ENCODE measurements at regions not wholly inside any gene's neighbourhood (a gene's known extent, or its start where the extent isn't known, plus 50 kb on each side); places are given as distances from the start of the nearest gene placed in this dataset.
"Not testable (repeated sequence)": the region's sequence is repeated elsewhere in the genome, so short reads cannot be mapped to it uniquely, and the experiment has no call there.

DNA sequence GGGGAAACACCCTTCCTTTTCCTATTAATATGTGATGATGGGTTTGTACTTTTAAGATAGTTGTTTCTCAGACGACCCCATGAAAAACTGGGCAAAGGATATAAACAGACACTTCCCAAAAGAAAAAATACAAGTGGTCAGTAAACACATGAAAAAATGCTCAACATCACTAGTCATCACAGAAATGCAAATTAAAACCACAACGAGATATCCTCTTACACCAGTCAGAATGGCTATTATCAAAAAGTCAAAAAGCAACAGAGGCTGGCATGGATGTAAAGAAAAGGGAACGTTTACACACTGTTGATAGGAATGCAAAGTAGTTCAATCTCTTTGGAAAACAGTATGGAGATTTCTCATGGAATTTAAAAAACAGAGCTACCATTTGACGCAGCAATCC is 111.4 kb upstream of the ZEB1 start:
- intact Hi-C loops (cut with DNase I; ENCODE audit: low total_unique reads): no loop called here
- DNase-seq (ENCODE audit: low spot score in 2 of 2): no peak
- WGBS, 2 donors: 47 to 56% methylated on average over 4 of the region's 4 CpGs
- H3K4me3 ChIP-seq (ENCODE audit: low read depth, poor library complexity, severe bottlenecking): no peak overlapping the region
- TF ChIP-seq, protein P1, sequence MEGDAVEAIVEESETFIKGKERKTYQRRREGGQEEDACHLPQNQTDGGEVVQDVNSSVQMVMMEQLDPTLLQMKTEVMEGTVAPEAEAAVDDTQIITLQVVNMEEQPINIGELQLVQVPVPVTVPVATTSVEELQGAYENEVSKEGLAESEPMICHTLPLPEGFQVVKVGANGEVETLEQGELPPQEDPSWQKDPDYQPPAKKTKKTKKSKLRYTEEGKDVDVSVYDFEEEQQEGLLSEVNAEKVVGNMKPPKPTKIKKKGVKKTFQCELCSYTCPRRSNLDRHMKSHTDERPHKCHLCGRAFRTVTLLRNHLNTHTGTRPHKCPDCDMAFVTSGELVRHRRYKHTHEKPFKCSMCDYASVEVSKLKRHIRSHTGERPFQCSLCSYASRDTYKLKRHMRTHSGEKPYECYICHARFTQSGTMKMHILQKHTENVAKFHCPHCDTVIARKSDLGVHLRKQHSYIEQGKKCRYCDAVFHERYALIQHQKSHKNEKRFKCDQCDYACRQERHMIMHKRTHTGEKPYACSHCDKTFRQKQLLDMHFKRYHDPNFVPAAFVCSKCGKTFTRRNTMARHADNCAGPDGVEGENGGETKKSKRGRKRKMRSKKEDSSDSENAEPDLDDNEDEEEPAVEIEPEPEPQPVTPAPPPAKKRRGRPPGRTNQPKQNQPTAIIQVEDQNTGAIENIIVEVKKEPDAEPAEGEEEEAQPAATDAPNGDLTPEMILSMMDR (IDR thresholded peaks at IDR 0.05): no peak
- TF ChIP-seq POLR2A (IDR thresholded peaks at IDR 0.05): no peak

DNA sequence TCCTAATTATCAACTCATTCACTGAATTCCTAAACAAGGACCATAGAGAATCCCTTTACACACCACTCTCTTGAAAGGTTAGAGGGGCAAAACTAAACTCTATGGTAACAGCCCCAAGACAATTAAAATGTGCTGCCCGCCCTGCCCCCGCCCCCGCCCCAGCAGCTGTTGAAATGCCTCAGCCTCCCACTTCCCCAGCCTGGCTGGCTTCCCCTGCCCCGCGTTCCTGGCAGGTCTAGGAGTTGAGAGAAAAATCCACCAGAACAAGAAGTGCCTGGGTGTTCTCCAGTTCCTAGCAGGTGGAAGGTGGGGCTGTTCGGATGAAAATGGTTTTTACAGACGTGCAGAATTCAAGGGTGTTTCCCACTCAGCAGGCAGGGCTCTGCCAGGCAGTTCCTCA is 109.5 kb upstream of the ZEB1 start:
- 50 to 57% methylated on average over 7 of the region's 7 CpGs for WGBS, 2 donors
- intact Hi-C loops (cut with DNase I; ENCODE audit: low total_unique reads): no loop called here
- no peak overlapping the region for H3K4me3 ChIP-seq (ENCODE audit: low read depth, poor library complexity, severe bottlenecking)
- no peak for TF ChIP-seq POLR2A (IDR thresholded peaks at IDR 0.05)
- TF ChIP-seq, protein P1 (IDR thresholded peaks at IDR 0.05): no peak
- no peak for DNase-seq (ENCODE audit: low spot score in 2 of 2)

DNA sequence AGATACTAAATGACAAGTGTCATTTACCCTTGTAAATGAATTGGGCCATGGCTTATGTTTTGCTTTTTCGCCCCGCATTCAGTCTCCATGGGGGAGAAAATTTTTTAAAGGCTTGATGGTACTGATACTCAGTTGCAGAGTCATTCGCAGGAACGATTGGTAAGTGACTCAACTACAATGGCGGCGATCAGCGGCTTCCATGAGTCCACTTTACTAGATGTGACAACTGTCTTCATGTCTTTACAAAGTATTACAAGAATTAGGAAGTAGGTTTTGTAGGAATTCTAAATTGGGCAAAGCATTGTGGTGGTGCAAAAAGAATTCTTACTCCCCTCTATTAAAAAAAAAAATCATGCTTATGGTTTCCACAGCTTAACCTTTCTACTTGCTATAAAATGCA is 108.8 kb upstream of the ZEB1 start:
- DNase-seq (ENCODE audit: low spot score in 2 of 2): no peak
- H3K4me3 ChIP-seq (ENCODE audit: low read depth, poor library complexity, severe bottlenecking): no peak overlapping the region
- WGBS, 2 donors: 97 to 98% methylated on average over 7 of the region's 7 CpGs
- intact Hi-C loops (cut with DNase I; ENCODE audit: low total_unique reads): no loop called here
- TF ChIP-seq, protein P1 (IDR thresholded peaks at IDR 0.05): no peak
- no peak for TF ChIP-seq POLR2A (IDR thresholded peaks at IDR 0.05)

DNA sequence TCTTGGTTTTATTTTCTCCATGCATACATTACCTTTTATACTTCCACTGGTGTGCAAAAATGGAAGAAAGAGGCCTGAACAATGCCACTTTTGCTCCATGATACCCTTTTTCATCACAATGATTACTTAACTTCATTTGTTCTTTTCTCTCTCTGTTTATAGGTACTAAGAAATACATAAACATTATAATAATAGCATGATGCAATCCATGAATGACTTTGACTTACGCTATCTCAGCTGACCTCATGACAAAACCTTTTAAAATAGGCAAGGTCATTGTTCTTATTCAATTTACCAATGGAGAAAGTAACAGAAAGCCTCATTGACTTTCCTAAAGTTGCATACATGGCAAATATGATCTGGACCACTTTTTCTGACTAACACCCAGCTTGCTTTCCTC is 105.1 kb upstream of the ZEB1 start:
- WGBS, 2 donors: 97% methylated on average over 1 of the region's 1 CpG
- no peak for DNase-seq (ENCODE audit: low spot score in 2 of 2)
- H3K4me3 ChIP-seq (ENCODE audit: low read depth, poor library complexity, severe bottlenecking): no peak overlapping the region
- TF ChIP-seq, protein P1 (IDR thresholded peaks at IDR 0.05): no peak
- no peak for TF ChIP-seq POLR2A (IDR thresholded peaks at IDR 0.05)
- intact Hi-C loops (cut with DNase I; ENCODE audit: low total_unique reads): no loop called here

DNA sequence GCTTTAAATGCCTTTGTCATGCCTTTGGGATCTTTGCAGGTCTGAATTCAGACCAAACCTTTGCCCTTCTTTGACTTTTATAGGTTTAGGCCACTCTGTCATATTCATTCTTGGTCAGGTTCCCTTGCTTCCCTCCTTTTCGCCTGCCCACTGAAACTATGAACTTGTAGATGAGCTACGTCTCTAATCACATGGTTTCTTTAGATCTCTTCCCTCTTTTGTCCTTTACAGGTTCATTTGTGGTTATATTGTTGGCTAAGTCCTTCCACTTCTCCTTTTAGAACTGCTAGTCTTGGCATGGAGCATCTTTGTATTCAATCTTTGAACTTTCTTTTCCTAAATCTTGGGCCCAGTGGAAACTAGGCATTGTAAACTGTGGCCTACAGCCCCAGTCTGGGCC is 104.0 kb upstream of the ZEB1 start:
- DNase-seq (ENCODE audit: low spot score in 2 of 2): no peak
- no peak for TF ChIP-seq POLR2A (IDR thresholded peaks at IDR 0.05)
- TF ChIP-seq, protein P1 (IDR thresholded peaks at IDR 0.05): no peak
- H3K4me3 ChIP-seq (ENCODE audit: low read depth, poor library complexity, severe bottlenecking): no peak overlapping the region
- intact Hi-C loops (cut with DNase I; ENCODE audit: low total_unique reads): no loop called here
- 84 to 90% methylated on average over 2 of the region's 2 CpGs for WGBS, 2 donors

DNA sequence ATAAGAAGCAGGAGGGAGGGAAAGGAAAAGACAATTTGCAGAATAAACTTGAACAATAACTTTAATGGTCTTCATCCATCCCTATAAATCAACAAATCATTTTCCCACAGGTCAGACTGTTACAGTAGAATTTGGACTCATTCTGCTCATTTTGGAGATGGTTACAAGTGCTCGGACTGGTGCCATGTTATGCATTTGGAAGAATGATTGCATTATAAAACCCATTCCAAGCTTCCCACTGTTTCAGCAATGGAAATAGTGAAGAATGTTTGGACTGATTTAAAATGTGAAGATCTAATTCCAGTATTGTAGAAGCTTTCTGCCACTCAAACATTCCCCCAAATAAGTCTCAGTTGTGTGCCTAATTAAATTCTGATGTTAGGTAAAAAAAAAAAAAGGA is 99.7 kb upstream of the ZEB1 start:
- TF ChIP-seq, protein P1 (IDR thresholded peaks at IDR 0.05): no peak
- no peak for TF ChIP-seq POLR2A (IDR thresholded peaks at IDR 0.05)
- no peak overlapping the region for H3K4me3 ChIP-seq (ENCODE audit: low read depth, poor library complexity, severe bottlenecking)
- intact Hi-C loops (cut with DNase I; ENCODE audit: low total_unique reads): no loop called here
- no peak for DNase-seq (ENCODE audit: low spot score in 2 of 2)
- WGBS, 2 donors: 74 to 77% methylated on average over 1 of the region's 1 CpG

DNA sequence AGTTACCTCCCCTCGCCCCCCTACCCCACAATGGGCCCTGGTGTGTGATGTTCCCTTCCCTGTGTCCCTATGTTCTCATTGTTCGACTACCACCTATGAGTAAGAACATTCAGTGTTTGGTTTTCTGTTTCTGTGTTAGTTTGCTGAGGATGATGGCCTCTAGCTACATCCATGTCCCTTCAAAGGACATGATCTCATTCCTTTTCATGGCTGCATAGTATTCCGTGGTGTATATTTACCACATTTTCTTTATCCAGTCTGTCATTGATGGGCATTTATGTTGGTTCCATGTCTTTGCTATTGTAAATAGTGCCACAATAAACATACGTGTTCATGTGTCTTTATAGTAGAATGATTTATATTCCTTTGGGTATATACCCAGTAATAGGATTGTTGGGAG is 90.2 kb upstream of the ZEB1 start:
- WGBS, 2 donors: 93% methylated on average over 4 of the region's 4 CpGs
- H3K4me3 ChIP-seq (ENCODE audit: low read depth, poor library complexity, severe bottlenecking); DNase-seq (ENCODE audit: low spot score in 2 of 2); intact Hi-C loops (cut with DNase I; ENCODE audit: low total_unique reads): not testable (repeated sequence)

All from lower leg skin (tissue), 4 donors.